Lung (tissue), 11 donors: ENCODE measurements at regions not wholly inside any gene's neighbourhood (a gene's known extent, or its start where the extent isn't known, plus 50 kb on each side); places are given as distances from the start of the nearest gene placed in this dataset.
A peak's percentile ranks its signal among the peaks of the same experiment; 100 is the strongest.

Experiments
- ATAC-seq: fragments of 200-7000 bp; cut with Tn5 transposase; one replicate; pipeline ENCODE4 v1.9.1; 2020; ENCODE audit warnings: moderate number of reproducible peaks; ENCODE audit not compliant: insufficient read depth, low FRiP score
- DNase-seq, 3 donors: peaks; one replicate each; pipeline ENCODE4 v3.0.0-alpha.2; 2013 to 2017
- H3K27ac ChIP-seq, 2 donors: one replicate each; pipeline ENCODE4 v1.5.1; 2013; ENCODE audit warnings: mild to moderate bottlenecking in 2 of 2, moderate library complexity in 2 of 2, control low read depth in 1 of 2, inconsistent platforms in 1 of 2, low read depth in 1 of 2, low read length in 1 of 2
- H3K27me3 ChIP-seq, 3 donors: one replicate each; pipeline ENCODE4 v1.5.1; 2013; ENCODE audit warnings: low read length in 2 of 3; ENCODE audit not compliant: control insufficient read depth in 3 of 3, insufficient read depth in 3 of 3
- H3K36me3 ChIP-seq, 4 donors: one replicate each; pipeline ENCODE4 v1.5.1; 2013; ENCODE audit warnings: low read length in 4 of 4, mild to moderate bottlenecking in 1 of 4, moderate library complexity in 1 of 4; ENCODE audit not compliant: control insufficient read depth in 4 of 4, insufficient read depth in 4 of 4
- H3K4me1 ChIP-seq, 5 donors: one replicate each; pipeline ENCODE4 v1.5.1; 2013; ENCODE audit warnings: low read length in 5 of 5, mild to moderate bottlenecking in 2 of 5, moderate library complexity in 1 of 5; ENCODE audit not compliant: control insufficient read depth in 5 of 5, insufficient read depth in 5 of 5
- H3K4me3 ChIP-seq: one replicate; pipeline ENCODE4 v1.5.1; 2013; ENCODE audit warnings: mild to moderate bottlenecking, control low read depth, moderate library complexity
- H3K9ac ChIP-seq, 2 donors: one replicate each; pipeline ENCODE4 v1.5.1; 2013; ENCODE audit warnings: low read length in 2 of 2, control low read depth in 1 of 2; ENCODE audit not compliant: insufficient read depth in 1 of 2
- H3K9me3 ChIP-seq, 4 donors: one replicate each; pipeline ENCODE4 v1.5.1; 2013; ENCODE audit warnings: low read length in 3 of 4, mild to moderate bottlenecking in 1 of 4, moderate library complexity in 1 of 4; ENCODE audit not compliant: control insufficient read depth in 4 of 4, insufficient read depth in 3 of 4
- WGBS, 2 donors: extraction: QIAGEN DNeasy Blood & Tissue Kit; methylation state at CpG; one replicate each; pipeline ENCODE4 v1.1.7; 2013; 5-methylcytosine and 5-hydroxymethylcytosine counted together
- TF ChIP-seq, protein P1 (sequence below): IDR thresholded peaks from 2 replicates; pipeline ENCODE4 v1.5.1; 2012; ENCODE audit warnings: mild to moderate bottlenecking; ENCODE audit errors: control extremely low read depth, extremely low read depth
- donor health status: control.
- donor health status: control.
- donor health status: Bipolar disorder and iron deficiency.
- donor health status: healthy.
- donor health status: DM: yes; HTN: yes; CAD: no.

DNA sequence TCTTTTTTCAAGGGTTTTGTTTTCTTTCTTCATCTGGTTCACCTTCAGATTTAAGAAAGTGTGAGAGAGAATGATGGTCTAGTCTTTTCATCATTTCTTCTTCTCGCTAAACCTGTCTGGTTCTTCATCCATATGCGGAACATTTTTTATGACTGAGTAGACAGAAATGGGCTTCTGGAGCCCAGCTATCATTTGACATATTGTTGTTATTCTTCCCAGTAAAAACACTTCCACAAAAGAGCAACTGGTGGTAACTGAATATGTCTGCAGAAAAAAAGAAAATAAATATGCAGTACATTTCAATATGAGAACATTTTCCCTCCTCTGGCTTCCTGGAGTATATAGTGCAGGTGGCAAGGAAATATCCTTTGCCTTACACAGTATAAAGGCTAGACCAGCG is 209.5 kb downstream of the JCAD start:
- no peak for DNase-seq
- ATAC-seq = no peak

DNA sequence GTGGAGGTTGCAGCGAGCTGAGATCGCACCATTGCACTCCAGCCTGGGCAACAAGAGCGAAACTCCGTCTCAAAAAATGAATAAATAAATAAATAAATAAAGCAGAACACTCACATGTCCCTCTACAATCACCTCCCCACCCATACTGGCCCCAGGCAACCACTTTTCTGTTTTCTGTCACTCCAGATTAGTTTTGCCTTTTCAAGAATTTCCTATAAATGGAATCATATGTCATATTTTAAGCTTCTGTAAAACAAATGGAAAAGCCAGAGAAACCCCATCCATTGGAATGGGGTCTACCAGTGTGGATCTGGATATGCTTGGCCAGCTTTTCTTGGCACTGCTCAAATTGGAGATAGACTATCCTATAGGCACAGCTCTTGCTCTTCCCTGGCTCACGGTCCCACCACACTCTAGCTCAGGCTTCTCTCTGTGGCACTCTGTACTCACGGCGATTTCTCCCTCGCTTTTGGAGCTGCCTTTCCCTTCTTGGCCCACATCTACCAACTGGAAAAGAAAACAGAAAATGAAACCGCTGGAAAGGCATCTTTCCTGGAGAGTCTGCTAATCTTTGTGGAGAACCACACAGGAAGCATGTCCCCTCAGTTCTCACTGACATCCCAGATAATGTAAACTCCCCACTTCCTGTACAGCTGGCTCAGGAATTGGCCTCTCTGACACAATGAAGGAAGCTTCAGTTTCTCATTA is 210.1 kb downstream of the JCAD start:
- ATAC-seq = no peak
- H3K4me3 ChIP-seq = no peak overlapping the region
- WGBS, 2 donors = 45 to 49% methylated on average over 9 of the region's 9 CpGs
- peak; percentile 73 to 95 (median 90) for DNase-seq
- no peaks in the 10 kb centered on the region for H3K9me3 ChIP-seq
- H3K27ac ChIP-seq = peak overlapping the region in 1 of 2 donors; percentile 91
- no peaks in the 10 kb centered on the region for H3K36me3 ChIP-seq
- TF ChIP-seq, protein P1, sequence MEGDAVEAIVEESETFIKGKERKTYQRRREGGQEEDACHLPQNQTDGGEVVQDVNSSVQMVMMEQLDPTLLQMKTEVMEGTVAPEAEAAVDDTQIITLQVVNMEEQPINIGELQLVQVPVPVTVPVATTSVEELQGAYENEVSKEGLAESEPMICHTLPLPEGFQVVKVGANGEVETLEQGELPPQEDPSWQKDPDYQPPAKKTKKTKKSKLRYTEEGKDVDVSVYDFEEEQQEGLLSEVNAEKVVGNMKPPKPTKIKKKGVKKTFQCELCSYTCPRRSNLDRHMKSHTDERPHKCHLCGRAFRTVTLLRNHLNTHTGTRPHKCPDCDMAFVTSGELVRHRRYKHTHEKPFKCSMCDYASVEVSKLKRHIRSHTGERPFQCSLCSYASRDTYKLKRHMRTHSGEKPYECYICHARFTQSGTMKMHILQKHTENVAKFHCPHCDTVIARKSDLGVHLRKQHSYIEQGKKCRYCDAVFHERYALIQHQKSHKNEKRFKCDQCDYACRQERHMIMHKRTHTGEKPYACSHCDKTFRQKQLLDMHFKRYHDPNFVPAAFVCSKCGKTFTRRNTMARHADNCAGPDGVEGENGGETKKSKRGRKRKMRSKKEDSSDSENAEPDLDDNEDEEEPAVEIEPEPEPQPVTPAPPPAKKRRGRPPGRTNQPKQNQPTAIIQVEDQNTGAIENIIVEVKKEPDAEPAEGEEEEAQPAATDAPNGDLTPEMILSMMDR = no peak
- H3K4me1 ChIP-seq = peaks cover 0 to 14% (median 5%) of the 10 kb centered on the region in 5 donors
- peak overlapping the region in 1 of 2 donors; percentile 57 for H3K9ac ChIP-seq
- H3K27me3 ChIP-seq = no peaks in the 10 kb centered on the region

More for the DNA sequence above, 209.5 kb downstream of the JCAD start:
- H3K4me1 ChIP-seq = peaks cover 0 to 14% (median 5%) of the 10 kb centered on the region in 5 donors
- H3K27ac ChIP-seq = peak overlapping the region in 1 of 2 donors; percentile 57
- no peak overlapping the region for H3K4me3 ChIP-seq
- no peaks in the 10 kb centered on the region for H3K36me3 ChIP-seq
- no peaks in the 10 kb centered on the region for H3K27me3 ChIP-seq
- no peak overlapping the region for H3K9ac ChIP-seq
- WGBS, 2 donors = 59 to 68% methylated on average over 3 of the region's 3 CpGs
- H3K9me3 ChIP-seq = no peaks in the 10 kb centered on the region
- TF ChIP-seq, protein P1 = no peak

DNA sequence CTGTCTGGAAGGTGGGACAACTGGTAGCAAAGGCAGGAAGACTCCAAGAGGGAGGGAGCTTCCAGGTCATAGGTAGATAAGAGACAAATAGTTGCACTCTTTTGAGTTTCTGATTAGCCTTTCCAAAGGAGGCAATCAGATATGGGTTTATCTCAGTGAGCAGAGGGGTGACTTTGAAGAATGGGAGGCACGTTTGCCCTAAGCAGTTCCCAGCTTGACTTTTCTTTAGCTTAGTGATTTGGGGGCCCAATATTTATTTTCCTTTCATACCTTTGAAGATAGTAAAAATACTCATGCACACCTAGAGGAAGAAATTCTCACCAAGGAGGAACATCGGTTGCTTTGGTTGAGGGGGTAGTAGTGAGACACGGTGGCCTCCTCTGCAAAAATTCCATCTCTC is 212.1 kb upstream of the SVIL start:
- H3K36me3 ChIP-seq = no peaks in the 10 kb centered on the region
- no peak overlapping the region for H3K27ac ChIP-seq
- TF ChIP-seq, protein P1 = no peak
- ATAC-seq (no peak), DNase-seq (no peak)
- H3K4me3 ChIP-seq = no peak overlapping the region
- H3K27me3 ChIP-seq = no peaks in the 10 kb centered on the region
- H3K4me1 ChIP-seq = peaks cover 0 to 18% (median 9%) of the 10 kb centered on the region in 5 donors
- no peaks in the 10 kb centered on the region for H3K9me3 ChIP-seq
- no peak overlapping the region for H3K9ac ChIP-seq
- WGBS, 2 donors = 92 to 96% methylated on average over 3 of the region's 3 CpGs

DNA sequence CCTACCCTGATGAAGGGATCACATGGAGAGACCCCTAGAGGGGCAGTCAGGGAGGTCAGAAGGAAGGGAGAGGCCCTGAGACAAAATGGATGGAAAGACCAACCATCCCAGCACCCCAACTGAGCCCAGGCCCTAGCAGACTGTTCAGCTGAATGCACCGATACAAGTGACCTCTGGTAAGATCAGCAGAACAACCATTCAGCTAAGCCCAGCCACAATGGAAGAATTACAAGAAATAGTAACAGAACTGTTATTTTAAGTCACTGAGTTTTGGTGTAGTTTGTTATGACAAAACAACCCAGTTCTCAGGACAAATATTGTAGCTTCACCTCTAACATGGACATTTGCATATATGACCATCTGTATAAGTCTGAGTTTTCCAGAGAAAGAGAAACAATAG is 210.4 kb upstream of the SVIL start:
- Histone ChIP-seq H3K4me3 (no peak overlapping the region), H3K9ac (no peak overlapping the region), H3K36me3 (no peaks in the 10 kb centered on the region), H3K9me3 (no peaks in the 10 kb centered on the region), H3K4me1 (peaks cover 0 to 13% (median 6%) of the 10 kb centered on the region in 5 donors), H3K27me3 (no peaks in the 10 kb centered on the region), H3K27ac (no peak overlapping the region)
- no peak for ATAC-seq
- DNase-seq = no peak
- 100% methylated on average over 1 of the region's 1 CpG for WGBS, 2 donors
- TF ChIP-seq, protein P1 = no peak
